ENCODE measurements at regions not wholly inside any gene's neighbourhood (a gene's known extent, or its start where the extent isn't known, plus 50 kb on each side); places are given as distances from the start of the nearest gene placed in this dataset.

DNA sequence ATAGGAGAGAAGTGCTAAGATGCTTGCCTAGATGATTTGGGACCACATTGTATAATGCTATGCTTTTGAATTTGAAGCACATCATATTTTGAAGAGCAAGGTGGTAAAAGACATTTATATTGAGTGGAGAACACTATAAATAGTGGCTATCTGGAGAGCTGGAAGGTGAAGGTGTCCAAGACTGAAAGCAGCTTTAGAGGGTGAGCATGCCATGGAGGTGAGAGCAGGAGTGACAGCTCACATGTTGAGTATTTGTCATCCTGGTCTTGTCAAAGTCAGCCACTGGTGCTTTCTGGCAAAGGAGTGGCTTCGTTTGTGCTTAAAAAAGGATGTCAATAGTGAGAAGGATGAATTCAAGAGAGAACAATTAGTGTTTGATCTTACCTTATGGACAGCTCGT lies 225.9 kb downstream of the COG6 start:
- TF ChIP-seq, protein P1, sequence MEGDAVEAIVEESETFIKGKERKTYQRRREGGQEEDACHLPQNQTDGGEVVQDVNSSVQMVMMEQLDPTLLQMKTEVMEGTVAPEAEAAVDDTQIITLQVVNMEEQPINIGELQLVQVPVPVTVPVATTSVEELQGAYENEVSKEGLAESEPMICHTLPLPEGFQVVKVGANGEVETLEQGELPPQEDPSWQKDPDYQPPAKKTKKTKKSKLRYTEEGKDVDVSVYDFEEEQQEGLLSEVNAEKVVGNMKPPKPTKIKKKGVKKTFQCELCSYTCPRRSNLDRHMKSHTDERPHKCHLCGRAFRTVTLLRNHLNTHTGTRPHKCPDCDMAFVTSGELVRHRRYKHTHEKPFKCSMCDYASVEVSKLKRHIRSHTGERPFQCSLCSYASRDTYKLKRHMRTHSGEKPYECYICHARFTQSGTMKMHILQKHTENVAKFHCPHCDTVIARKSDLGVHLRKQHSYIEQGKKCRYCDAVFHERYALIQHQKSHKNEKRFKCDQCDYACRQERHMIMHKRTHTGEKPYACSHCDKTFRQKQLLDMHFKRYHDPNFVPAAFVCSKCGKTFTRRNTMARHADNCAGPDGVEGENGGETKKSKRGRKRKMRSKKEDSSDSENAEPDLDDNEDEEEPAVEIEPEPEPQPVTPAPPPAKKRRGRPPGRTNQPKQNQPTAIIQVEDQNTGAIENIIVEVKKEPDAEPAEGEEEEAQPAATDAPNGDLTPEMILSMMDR (IDR thresholded peaks at IDR 0.05; ENCODE audit: unreplicated experiment): no peak
- H3K4me3 Mint-ChIP-seq (ENCODE audit: low read depth, unreplicated experiment): no peak overlapping the region
- intact Hi-C loops (cut with micrococcal nuclease; ENCODE audit: unreplicated experiment): no loop called here
- no peak for DNase-seq
- no TSS peak for BruUV-seq (replicated peaks)
- no peaks in the 10 kb centered on the region for H3K27me3 Mint-ChIP-seq (ENCODE audit: unreplicated experiment)
- CTCF ChIA-PET: interaction anchor here (0.7 kb wide), 1 partner anchor 83 kb away, joined by 3 read pairs; no protein-coding TSS in a partner anchor
- no peak overlapping the region for H3K27ac Mint-ChIP-seq (ENCODE audit: unreplicated experiment)
- peaks cover 2% of the 10 kb centered on the region for H3K9me3 Mint-ChIP-seq (ENCODE audit: low read depth, unreplicated experiment)
- no peaks in the 10 kb centered on the region for H3K4me1 Mint-ChIP-seq (ENCODE audit: low read depth, unreplicated experiment)
- no peaks in the 10 kb centered on the region for H3K36me3 Mint-ChIP-seq (ENCODE audit: insufficient read depth, unreplicated experiment)

DNA sequence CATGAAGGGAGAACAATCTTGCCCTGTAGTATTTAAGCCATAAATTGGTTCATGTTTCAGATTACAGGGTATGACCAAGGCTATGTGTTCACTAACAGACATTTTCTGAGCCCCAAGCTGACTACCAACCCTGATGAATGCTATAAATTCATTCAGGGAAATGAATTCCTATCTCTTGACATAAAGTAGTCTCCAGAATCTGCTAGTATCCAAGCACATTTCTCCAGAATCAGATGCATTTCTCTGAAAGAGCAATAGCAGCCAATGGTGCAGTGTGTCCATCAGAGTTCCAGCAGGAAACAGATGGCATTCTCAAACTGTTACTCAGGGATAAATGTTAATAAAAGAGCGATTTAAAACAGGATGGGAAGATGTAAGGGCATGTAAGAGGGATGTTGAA lies 226.4 kb downstream of the COG6 start:
- Mint-ChIP-seq H3K27me3 (ENCODE audit: unreplicated experiment) (no peaks in the 10 kb centered on the region), H3K9me3 (ENCODE audit: low read depth, unreplicated experiment) (peaks cover 2% of the 10 kb centered on the region), H3K4me1 (ENCODE audit: low read depth, unreplicated experiment) (no peaks in the 10 kb centered on the region), H3K27ac (ENCODE audit: unreplicated experiment) (no peak overlapping the region), H3K36me3 (ENCODE audit: insufficient read depth, unreplicated experiment) (no peaks in the 10 kb centered on the region), H3K4me3 (ENCODE audit: low read depth, unreplicated experiment) (no peak overlapping the region)
- TF ChIP-seq, protein P1 (IDR thresholded peaks at IDR 0.05; ENCODE audit: unreplicated experiment): no peak
- DNase-seq: no peak
- no TSS peak for BruUV-seq (replicated peaks)
- intact Hi-C loops (cut with micrococcal nuclease; ENCODE audit: unreplicated experiment): no loop called here
- CTCF ChIA-PET: no interaction called here

DNA sequence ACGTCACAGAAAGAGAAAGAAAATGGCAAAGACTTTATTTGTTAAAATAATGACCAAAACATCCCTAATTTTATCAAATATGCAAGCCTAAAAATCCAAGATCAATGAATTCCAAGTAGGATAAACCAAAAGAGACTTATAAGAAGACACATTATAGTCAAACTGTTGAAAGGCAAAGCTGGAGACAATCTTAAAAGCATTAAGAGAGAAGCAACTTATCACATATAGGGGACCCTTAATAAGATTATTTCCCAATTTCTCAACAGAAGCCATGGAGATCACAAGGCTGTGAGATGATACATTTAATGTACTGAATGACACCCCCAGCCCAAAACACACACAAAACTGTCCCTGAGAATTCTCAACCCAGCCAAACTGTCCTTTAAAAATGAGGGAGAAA lies 228.7 kb downstream of the COG6 start:
- Mint-ChIP-seq H3K36me3 (ENCODE audit: insufficient read depth, unreplicated experiment) (no peaks in the 10 kb centered on the region), H3K4me1 (ENCODE audit: low read depth, unreplicated experiment) (peaks cover 13% of the 10 kb centered on the region), H3K27ac (ENCODE audit: unreplicated experiment) (no peak overlapping the region), H3K9me3 (ENCODE audit: low read depth, unreplicated experiment) (peaks cover 2% of the 10 kb centered on the region), H3K27me3 (ENCODE audit: unreplicated experiment) (no peaks in the 10 kb centered on the region), H3K4me3 (ENCODE audit: low read depth, unreplicated experiment) (no peak overlapping the region)
- TF ChIP-seq, protein P1 (IDR thresholded peaks at IDR 0.05; ENCODE audit: unreplicated experiment): no peak
- intact Hi-C loops (cut with micrococcal nuclease; ENCODE audit: unreplicated experiment): no loop called here
- DNase-seq: no peak
- BruUV-seq (replicated peaks): no TSS peak
- CTCF ChIA-PET: no interaction called here

- Mint-ChIP-seq H3K27ac (ENCODE audit: unreplicated experiment) (no peak overlapping the region), H3K27me3 (ENCODE audit: unreplicated experiment) (no peaks in the 10 kb centered on the region), H3K9me3 (ENCODE audit: low read depth, unreplicated experiment) (peaks cover 2% of the 10 kb centered on the region), H3K4me3 (ENCODE audit: low read depth, unreplicated experiment) (no peak overlapping the region), H3K4me1 (ENCODE audit: low read depth, unreplicated experiment) (peaks cover 17% of the 10 kb centered on the region), H3K36me3 (ENCODE audit: insufficient read depth, unreplicated experiment) (no peaks in the 10 kb centered on the region)
- no TSS peak for BruUV-seq (replicated peaks)
- TF ChIP-seq, protein P1 (IDR thresholded peaks at IDR 0.05; ENCODE audit: unreplicated experiment): no peak
- CTCF ChIA-PET: no interaction called here
- intact Hi-C loops (cut with micrococcal nuclease; ENCODE audit: unreplicated experiment): no loop called here
- no peak for DNase-seq
These were observed 230.9 kb downstream of the COG6 start for GRCh38 chr13:39886336-39886735.

Data from Calu3 (cell line).